H1 (cell line): ENCODE measurements at regions not wholly inside any gene's neighbourhood (a gene's known extent, or its start where the extent isn't known, plus 50 kb on each side); places are given as distances from the start of the nearest gene placed in this dataset.

Experiments used
- TCF12 ChIP-seq: IDR thresholded peaks from 2 replicates; pipeline ENCODE4 v1.6.1; 2011; ENCODE audit warnings: low read depth, mild to moderate bottlenecking, low read length

DNA sequence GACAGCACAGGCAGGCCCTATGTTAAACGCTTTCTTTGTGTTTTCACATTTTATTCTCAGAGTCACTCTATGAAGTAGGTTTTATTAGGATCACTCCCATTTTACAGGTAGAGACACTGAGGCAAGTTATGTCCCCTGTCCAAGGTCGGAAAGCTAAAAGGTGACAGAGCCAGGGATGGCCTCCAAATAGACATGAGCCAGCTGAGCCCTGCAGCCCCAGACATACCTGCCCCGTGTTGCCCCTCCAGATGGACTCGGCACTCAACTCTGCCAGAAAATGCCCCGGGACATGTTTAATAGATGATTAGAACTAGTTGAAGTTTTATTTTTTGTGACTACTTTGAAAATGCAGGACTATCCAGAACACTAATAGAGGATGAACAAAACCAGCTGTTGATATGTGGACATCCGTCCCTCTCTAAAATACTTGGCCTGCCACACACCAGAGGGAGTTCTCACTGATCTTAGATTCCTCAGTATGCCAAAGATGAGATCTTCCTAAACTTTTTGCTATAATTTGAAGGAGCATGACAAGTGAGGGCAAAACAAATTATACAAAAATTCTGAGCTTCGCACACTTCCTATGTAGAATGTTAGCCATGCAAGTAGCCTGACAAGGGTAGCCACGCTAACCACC is 258.6 kb upstream of the ADAMTS16 start (continued):
- no peak for TF ChIP-seq TCF12
